Tibial nerve (tissue), 4 donors: ENCODE measurements at regions not wholly inside any gene's neighbourhood (a gene's known extent, or its start where the extent isn't known, plus 50 kb on each side); places are given as distances from the start of the nearest gene placed in this dataset.

Experiments
- DNase-seq, 2 donors: peaks; one replicate each; pipeline ENCODE4 v3.0.0-alpha.2; 2019; ENCODE audit warnings: low spot score in 2 of 2
- H3K27ac ChIP-seq, 4 donors: fragments of 200-600 bp; sonication (generic) in 3 of 4; one replicate each; pipeline ENCODE4 v1.5.1; 2017 to 2019; ENCODE audit warnings: mild to moderate bottlenecking in 1 of 4
- H3K27me3 ChIP-seq, 2 donors: fragments of 200-600 bp; sonication (generic) in 1 of 2; one replicate each; pipeline versions ENCODE4 v1.5.1 to v1.6.0; 2017 to 2019
- H3K36me3 ChIP-seq, 3 donors: fragments of 200-600 bp; sonication (generic); one replicate each; pipeline ENCODE4 v1.5.1; 2018 to 2019
- H3K4me1 ChIP-seq, 4 donors: fragments of 200-600 bp; sonication (generic) in 3 of 4; one replicate each; pipeline ENCODE4 v1.5.1; 2017 to 2019
- H3K4me3 ChIP-seq, 4 donors: fragments of 200-600 bp; sonication (generic) in 3 of 4; one replicate each; pipeline ENCODE4 v1.5.1; 2017 to 2019; ENCODE audit warnings: mild to moderate bottlenecking in 1 of 4, moderate library complexity in 1 of 4
- H3K9me3 ChIP-seq, 4 donors: fragments of 200-600 bp; sonication (generic) in 3 of 4; one replicate each; pipeline ENCODE4 v1.5.1; 2017 to 2019
- CTCF ChIP-seq, 5 experiments: fragments of 200-600 bp in 3 of 5; fragments of 450-650 bp in 2 of 5; sonication (generic) in 3 of 5; IDR thresholded peaks; one replicate each; pipeline ENCODE4 v1.5.1; 2016 to 2019; ENCODE audit warnings: antibody characterized with exemption in 5 of 5, mild to moderate bottlenecking in 3 of 5, moderate library complexity in 2 of 5
- EP300 ChIP-seq, 2 donors: sonication (generic); formaldehyde crosslinking; IDR thresholded peaks; one replicate each; pipeline ENCODE4 v1.6.1; 2017; ENCODE audit warnings: antibody characterized with exemption in 2 of 2, mild to moderate bottlenecking in 1 of 2
- POLR2A ChIP-seq, 2 donors: fragments of 450-650 bp; IDR thresholded peaks; one replicate each; pipeline ENCODE4 v1.6.1; 2017; ENCODE audit warnings: antibody characterized with exemption in 2 of 2, mild to moderate bottlenecking in 2 of 2, moderate library complexity in 2 of 2
- WGBS, 2 donors: methylation state at CpG; one replicate each; pipeline ENCODE4 v1.1.5; 2018; 5-methylcytosine and 5-hydroxymethylcytosine counted together

GRCh38 chr6:68045193-68045592 lies 589.9 kb upstream of the ADGRB3 start:
- TF ChIP-seq POLR2A (IDR thresholded peaks at IDR 0.05): no peak
- H3K4me1 ChIP-seq: no peaks in the 10 kb centered on the region
- H3K27me3 ChIP-seq: no peaks in the 10 kb centered on the region
- no peaks in the 10 kb centered on the region for H3K36me3 ChIP-seq
- peaks cover 0 to 9% (median 0%) of the 10 kb centered on the region in 4 donors for H3K9me3 ChIP-seq
- DNase-seq: no peak
- no peak overlapping the region for H3K27ac ChIP-seq
- no peak overlapping the region for H3K4me3 ChIP-seq
- WGBS, 2 donors: 88% methylated on average over 4 of the region's 4 CpGs

- no peak for DNase-seq
- TF ChIP-seq EP300 (IDR thresholded peaks at IDR 0.05): no peak
- no peak for TF ChIP-seq CTCF (IDR thresholded peaks at IDR 0.05)
- TF ChIP-seq POLR2A (IDR thresholded peaks at IDR 0.05): no peak
- H3K27me3 ChIP-seq: no peaks in the 10 kb centered on the region
- no peaks in the 10 kb centered on the region for H3K4me1 ChIP-seq
- no peaks in the 10 kb centered on the region for H3K36me3 ChIP-seq
- no peak overlapping the region for H3K27ac ChIP-seq
- no peak overlapping the region for H3K4me3 ChIP-seq
- peaks cover 0 to 9% (median 0%) of the 10 kb centered on the region in 4 donors for H3K9me3 ChIP-seq
Measured at GRCh38 chr6:68044264-68044663, 590.8 kb upstream of the ADGRB3 start.

- TF ChIP-seq EP300 (IDR thresholded peaks at IDR 0.05): no peak
- TF ChIP-seq POLR2A (IDR thresholded peaks at IDR 0.05): no peak
- DNase-seq: no peak
- H3K36me3 ChIP-seq: no peaks in the 10 kb centered on the region
- H3K4me3 ChIP-seq: no peak overlapping the region
- peaks cover 0 to 7% (median 0%) of the 10 kb centered on the region in 4 donors for H3K9me3 ChIP-seq
- no peaks in the 10 kb centered on the region for H3K4me1 ChIP-seq
- H3K27ac ChIP-seq: peak overlapping the region in 1 of 4 donors; percentile 16
- H3K27me3 ChIP-seq: no peaks in the 10 kb centered on the region
Measured at GRCh38 chr6:68043122-68043398, 592.0 kb upstream of the ADGRB3 start.

- no peaks in the 10 kb centered on the region for H3K27me3 ChIP-seq
- TF ChIP-seq POLR2A (IDR thresholded peaks at IDR 0.05) (no peak), CTCF (IDR thresholded peaks at IDR 0.05) (no peak), EP300 (IDR thresholded peaks at IDR 0.05) (no peak)
- H3K9me3 ChIP-seq: peaks cover 0 to 2% (median 0%) of the 10 kb centered on the region in 4 donors
- H3K4me1 ChIP-seq: no peaks in the 10 kb centered on the region
- no peak overlapping the region for H3K4me3 ChIP-seq
- H3K36me3 ChIP-seq: no peaks in the 10 kb centered on the region
- H3K27ac ChIP-seq: peak overlapping the region in 1 of 4 donors; percentile 16
- WGBS, 2 donors: 43 to 47% methylated on average over 4 of the region's 4 CpGs
- DNase-seq: no peak
Measured at GRCh38 chr6:68042339-68043121, 592.6 kb upstream of the ADGRB3 start.

GRCh38 chr6:68040780-68041179 lies 594.3 kb upstream of the ADGRB3 start:
- WGBS, 2 donors: 23 to 35% methylated on average over 3 of the region's 3 CpGs
- no peak for TF ChIP-seq POLR2A (IDR thresholded peaks at IDR 0.05)
- no peak for TF ChIP-seq EP300 (IDR thresholded peaks at IDR 0.05)
- TF ChIP-seq CTCF (IDR thresholded peaks at IDR 0.05): no peak
- Histone ChIP-seq H3K27ac (peak overlapping the region in 2 of 4 donors; percentile 64 to 72), H3K4me3 (peak overlapping the region; percentile 4 to 35 (median 14)), H3K4me1 (no peaks in the 10 kb centered on the region), H3K9me3 (no peaks in the 10 kb centered on the region), H3K27me3 (no peaks in the 10 kb centered on the region), H3K36me3 (no peaks in the 10 kb centered on the region)
- DNase-seq: no peak

GRCh38 chr6:68040312-68040778 lies 594.7 kb upstream of the ADGRB3 start:
- H3K9me3 ChIP-seq: no peaks in the 10 kb centered on the region
- H3K4me3 ChIP-seq: peak overlapping the region; percentile 4 to 35 (median 14)
- H3K4me1 ChIP-seq: no peaks in the 10 kb centered on the region
- no peaks in the 10 kb centered on the region for H3K36me3 ChIP-seq
- no peak for DNase-seq
- H3K27me3 ChIP-seq: no peaks in the 10 kb centered on the region
- TF ChIP-seq POLR2A (IDR thresholded peaks at IDR 0.05): no peak
- TF ChIP-seq CTCF (IDR thresholded peaks at IDR 0.05): no peak
- TF ChIP-seq EP300 (IDR thresholded peaks at IDR 0.05): no peak
- WGBS, 2 donors: 33 to 37% methylated on average over 13 of the region's 13 CpGs
- peak overlapping the region; percentile 25 to 72 (median 65) for H3K27ac ChIP-seq
